NCI-H1694 treated with DMSO at 0.1 percent for 48 hours (cell line): ENCODE measurements at regions not wholly inside any gene's neighbourhood (a gene's known extent, or its start where the extent isn't known, plus 50 kb on each side); places are given as distances from the start of the nearest gene placed in this dataset.
"Not testable (repeated sequence)": the region's sequence is repeated elsewhere in the genome, so short reads cannot be mapped to it uniquely, and the experiment has no call there.

Experiments
- DNase-seq: peaks from one replicate; lab custom pipeline; 2025; lab: John Stamatoyannopoulos, UW

DNA sequence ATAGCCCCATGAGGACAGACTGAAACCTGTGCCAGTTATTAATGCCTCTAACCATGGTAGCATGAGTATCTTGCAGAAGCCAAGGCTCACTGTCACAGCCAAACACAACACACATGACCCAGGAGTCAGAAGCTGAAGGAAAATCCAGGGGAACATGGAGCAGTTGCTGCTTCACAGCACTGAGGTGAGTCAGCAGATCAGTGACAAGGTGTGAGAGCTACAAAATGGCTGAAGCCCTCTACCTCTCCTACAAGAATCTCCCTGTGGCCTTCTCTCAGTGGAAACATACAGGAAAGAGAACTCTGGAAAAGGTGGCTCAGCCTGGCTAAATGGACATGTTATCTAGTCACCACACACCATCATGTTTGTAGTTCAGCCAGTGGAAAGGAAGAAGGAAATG lies 93.5 kb downstream of the NAB1 start:
- no peak for DNase-seq

GRCh38 chr2:190744041-190744440 lies 95.2 kb downstream of the NAB1 start:
- DNase-seq: no peak

DNA sequence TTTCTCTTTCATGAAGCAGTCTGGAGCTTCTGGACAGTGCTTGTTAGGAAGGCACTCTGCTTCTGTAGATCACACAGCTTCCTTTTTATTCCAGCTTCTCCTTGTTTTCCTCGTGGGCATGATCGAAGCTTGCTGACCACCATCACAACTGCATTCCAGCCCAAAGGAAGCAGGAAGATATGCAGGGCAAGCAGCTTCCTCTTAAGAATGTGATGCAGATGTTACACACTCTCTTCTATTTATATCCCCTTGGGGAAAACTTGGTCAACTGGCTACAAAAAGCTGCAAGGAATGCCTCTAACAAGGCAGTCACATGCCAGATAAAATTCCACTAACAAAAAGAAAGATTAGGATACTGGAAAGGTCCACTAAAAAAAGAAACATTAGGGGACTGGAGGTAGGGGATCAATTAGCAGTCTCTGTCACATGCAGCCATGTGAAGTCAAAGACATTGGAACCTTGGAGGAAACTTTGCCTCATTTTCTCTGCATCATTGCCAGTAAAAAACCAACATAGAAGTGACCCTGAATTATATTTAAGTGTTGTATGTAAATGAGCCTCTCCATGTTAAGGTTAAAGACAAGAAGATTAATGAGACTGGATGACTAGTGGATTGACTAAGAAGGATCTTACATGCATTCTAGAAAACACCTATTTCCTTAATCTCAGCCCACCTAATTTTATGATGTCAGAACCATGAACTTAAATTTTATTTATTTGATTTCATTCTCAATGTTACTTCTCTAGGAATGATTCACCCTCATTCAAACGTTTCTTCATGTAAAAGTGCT lies 98.3 kb downstream of the NAB1 start:
- DNase-seq: no peak

GRCh38 chr2:190748966-190749365 lies 100.1 kb downstream of the NAB1 start:
- DNase-seq: no peak

GRCh38 chr2:190755772-190756415 lies 107.0 kb downstream of the NAB1 start:
- no peak for DNase-seq

DNA sequence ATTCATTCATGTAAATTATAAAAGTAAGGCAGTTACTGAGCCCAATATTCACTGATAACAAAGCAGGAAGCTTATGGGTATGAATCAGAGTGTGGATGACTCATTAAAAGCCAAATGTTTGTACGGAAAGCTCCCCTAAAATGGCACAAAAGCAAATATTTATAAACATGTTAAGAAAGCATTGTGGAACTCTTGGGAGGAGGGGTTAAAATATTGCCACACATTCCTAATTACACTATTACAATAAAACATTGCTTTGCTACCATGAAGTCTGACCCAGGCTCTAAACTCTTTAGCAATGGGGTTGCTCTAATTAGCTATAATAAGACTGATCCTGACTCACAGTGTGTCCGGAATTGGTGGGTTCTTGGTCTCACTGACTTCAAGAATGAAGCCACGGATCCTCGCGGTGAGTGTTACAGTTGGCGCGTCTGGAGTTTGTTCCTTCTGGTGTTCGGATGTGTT lies 110.9 kb downstream of the NAB1 start:
- DNase-seq: no peak

DNA sequence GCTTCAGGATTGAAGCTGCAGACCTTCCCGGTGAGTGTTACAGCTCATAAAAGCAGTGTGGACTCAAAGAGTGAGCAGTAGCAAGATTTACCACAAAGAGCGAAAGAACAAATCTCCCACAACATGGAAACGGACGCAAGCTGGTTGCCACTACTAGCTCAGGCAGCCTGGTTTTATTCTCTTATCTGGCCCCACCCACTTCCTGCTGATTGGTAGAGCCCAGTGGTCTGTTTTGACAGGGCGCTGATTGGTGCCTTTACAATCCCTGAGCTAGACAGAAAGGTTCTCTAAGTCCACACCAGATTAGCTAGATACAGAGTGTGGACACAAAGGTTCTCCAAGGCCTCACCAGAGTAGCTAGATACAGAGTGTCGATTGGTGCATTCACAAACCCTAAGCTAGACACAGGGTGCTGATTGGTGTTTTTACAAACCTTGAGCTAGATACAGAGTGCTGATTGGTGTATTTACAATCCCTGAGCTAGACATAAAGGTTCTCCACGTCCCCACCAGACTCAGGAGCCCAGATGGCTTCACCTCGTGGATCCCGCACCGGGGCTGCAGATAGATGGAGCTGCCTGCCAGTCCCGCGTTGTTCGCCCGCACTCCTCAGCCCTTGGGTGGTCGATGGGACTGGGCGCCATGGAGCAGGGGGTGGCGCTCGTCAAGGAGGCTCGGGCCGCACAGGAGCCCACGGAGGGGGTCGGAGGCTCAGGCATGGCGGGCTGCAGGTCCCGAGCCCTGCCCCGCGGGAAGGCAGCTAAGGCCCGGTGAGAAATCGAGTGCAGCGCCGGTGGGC lies 111.7 kb downstream of the NAB1 start:
- not testable (repeated sequence) for DNase-seq

DNA sequence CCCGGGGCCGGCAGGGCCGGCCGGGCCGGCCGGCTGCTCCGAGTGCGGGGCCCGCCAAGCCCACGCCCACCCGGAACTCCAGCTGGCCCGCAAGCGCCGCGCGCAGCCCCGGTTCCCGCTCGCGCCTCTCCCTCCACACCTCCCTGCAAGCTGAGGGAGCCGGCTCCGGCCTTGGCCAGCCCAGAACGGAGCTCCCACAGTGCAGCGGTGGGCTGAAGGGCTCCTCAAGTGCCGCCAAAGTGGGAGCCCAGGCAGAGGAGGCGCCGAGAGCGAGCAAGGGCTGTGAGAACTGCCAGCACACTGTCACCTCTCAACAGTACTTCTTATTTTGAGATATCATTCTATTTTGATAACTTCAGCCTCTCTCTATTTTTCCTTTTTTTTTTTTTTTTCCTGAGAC lies 112.3 kb downstream of the NAB1 start:
- not testable (repeated sequence) for DNase-seq

- DNase-seq: no peak
Measured at GRCh38 chr2:190762566-190762965, 113.7 kb downstream of the NAB1 start.

- no peak for DNase-seq
Measured at GRCh38 chr2:190763100-190763499, 114.2 kb downstream of the NAB1 start.

GRCh38 chr2:190763901-190764514 lies 115.1 kb downstream of the NAB1 start:
- DNase-seq: no peak

- DNase-seq: no peak
Measured at GRCh38 chr2:190765386-190766173, 115.0 kb upstream of the GLS start.

DNA sequence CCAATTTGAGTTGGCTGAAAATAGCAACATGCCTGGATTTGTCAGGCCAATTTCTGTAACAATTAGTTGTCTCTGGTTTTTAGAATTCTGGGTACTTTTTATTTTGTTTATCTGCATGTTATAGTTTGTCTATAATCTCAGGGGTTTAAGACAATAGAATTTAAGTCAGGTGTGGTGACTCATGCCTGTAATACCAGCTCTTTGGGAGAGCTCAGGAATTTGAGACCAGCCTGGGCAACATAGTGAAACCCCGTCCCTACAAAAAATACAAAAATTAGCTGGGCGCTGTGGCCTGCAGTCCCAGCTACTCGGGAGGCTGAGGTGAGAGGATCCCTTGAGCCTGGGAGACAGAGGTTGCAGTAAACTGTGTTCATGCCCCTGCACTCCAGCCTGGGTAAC lies 114.4 kb upstream of the GLS start:
- DNase-seq: no peak

DNA sequence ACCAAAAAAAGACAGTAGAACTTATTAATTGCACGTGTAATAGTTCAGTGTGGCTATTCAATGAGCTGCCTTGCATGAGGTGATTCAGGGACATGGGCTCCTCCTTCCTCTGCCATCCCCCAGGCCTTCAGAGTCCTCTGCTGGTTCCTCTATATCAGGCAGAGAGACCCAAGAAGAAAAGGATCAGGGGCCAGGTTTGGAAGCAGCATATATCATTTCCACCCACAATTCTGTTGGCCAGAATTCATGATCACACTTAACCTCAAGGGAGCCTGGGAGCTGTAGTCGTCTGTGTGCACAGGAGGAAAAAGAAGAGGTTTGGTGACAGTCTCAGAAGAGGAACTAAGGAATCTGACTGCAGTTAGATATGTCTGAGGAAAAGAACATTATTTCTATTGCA lies 114.0 kb upstream of the GLS start:
- no peak for DNase-seq

GRCh38 chr2:190767821-190768220 lies 112.8 kb upstream of the GLS start:
- DNase-seq: no peak

DNA sequence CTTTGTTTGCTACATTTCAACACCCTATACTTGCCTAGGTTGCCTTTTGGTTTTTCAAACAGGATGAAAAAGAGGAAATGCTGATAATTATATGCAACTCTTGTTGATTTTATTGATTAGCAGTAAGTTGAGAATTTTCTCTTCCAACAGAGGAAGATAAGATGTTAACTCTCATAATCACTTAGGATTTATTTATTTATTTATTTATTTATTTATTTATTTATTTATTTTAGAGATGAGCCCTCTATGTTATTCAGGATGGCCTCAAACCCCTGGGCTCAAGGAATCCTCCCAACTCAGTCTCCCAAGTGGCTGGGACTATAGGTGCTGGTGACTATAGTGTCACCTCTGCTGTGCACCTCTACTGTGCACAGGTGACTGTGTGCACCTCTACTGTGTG lies 111.4 kb upstream of the GLS start:
- DNase-seq: no peak

GRCh38 chr2:190771726-190772125 lies 108.9 kb upstream of the GLS start:
- DNase-seq: no peak

DNA sequence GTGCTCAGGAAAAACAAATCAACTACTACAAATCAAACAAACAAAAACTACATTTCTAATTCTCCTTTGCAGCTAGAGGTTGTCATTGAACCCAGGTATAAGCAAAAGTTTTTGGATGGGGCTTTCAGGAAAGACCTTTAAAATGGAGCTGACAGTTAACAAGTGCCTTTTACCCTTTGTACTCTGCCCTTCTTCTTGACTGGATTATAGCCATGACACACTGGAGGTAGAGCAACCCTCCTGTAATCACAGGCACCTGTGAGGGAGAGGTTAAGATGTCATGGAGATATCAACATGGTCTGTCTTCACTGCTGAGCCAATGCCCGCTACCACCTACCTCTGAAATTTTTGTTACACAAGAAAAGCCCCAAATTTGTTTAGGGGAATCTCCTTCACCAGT lies 100.0 kb upstream of the GLS start:
- no peak for DNase-seq

DNA sequence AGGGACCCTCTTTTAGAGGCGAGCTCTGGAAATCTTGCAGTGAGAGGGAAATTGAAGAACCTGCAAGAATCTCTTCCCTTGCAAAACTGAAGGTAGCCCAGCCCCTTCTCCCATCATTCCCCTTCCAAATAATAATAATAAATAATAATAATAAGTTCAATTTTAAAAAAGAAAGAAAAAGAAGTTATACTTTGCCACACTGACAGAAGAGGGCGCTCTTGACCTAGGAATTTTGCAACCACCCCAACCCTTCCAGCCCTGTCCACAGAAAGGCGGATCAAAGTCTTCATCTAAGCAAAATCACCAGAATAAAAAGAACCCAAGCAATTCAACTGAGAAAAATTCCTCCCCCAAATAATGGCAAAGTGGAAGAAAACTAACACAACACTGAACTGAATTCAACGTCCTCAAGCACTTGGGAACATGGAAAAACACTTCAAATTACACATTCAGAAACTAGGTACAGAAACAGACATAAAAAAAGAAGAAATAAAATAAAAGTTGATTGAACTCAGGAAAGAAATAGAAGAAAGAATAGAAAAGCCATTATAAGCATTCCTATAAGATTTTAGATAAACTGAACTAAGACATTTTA lies 98.9 kb upstream of the GLS start:
- DNase-seq: peak; percentile 41

GRCh38 chr2:190782264-190782663 lies 98.4 kb upstream of the GLS start:
- DNase-seq: no peak
